NT2/D1 (cell line): ENCODE measurements at regions not wholly inside any gene's neighbourhood (a gene's known extent, or its start where the extent isn't known, plus 50 kb on each side); places are given as distances from the start of the nearest gene placed in this dataset.

Source experiments
- DNase-seq: peaks from one replicate; pipeline ENCODE4 v3.0.0-alpha.2; 2011; ENCODE audit warnings: low read depth, low spot score
- H3K27me3 ChIP-seq: 2 replicates; pipeline ENCODE4 v1.6.0; 2011; ENCODE audit warnings: mild to moderate bottlenecking; ENCODE audit not compliant: insufficient read length, insufficient read depth
- H3K36me3 ChIP-seq: 2 replicates; pipeline ENCODE4 v1.6.1; 2011; ENCODE audit warnings: mild to moderate bottlenecking, low read length, mixed read lengths; ENCODE audit not compliant: insufficient read depth, insufficient read length
- H3K4me1 ChIP-seq: 2 replicates; pipeline ENCODE4 v1.5.1; 2011; ENCODE audit not compliant: insufficient read depth, insufficient read length
- H3K4me3 ChIP-seq: 2 replicates; pipeline ENCODE4 v1.5.1; 2011; ENCODE audit warnings: low read depth; ENCODE audit not compliant: insufficient read length
- H3K9ac ChIP-seq: 2 replicates; pipeline ENCODE4 v1.6.0; 2011; ENCODE audit warnings: low read depth; ENCODE audit not compliant: insufficient read length
- H3K9me3 ChIP-seq: 2 replicates; pipeline ENCODE4 v1.5.1; 2011; ENCODE audit warnings: mild to moderate bottlenecking, low read length; ENCODE audit not compliant: insufficient read depth
- SUZ12 ChIP-seq: IDR thresholded peaks from 2 replicates; pipeline ENCODE4 v1.6.1; 2011; ENCODE audit not compliant: insufficient read length, insufficient read depth; ENCODE audit errors: extremely low read depth
- YY1 ChIP-seq: IDR thresholded peaks from 2 replicates; pipeline ENCODE4 v1.6.1; 2011; ENCODE audit not compliant: insufficient read length, insufficient read depth
- ZNF274 ChIP-seq: IDR thresholded peaks from 2 replicates; pipeline ENCODE4 v1.6.1; 2011; ENCODE audit warnings: mild to moderate bottlenecking, low read depth, low read length

GRCh38 chr1:96080925-96081324 is 640.7 kb upstream of the PTBP2 start:
- DNase-seq = peak; percentile 9
- Histone ChIP-seq H3K9ac (no peak overlapping the region), H3K4me1 (no peaks in the 10 kb centered on the region), H3K36me3 (no peaks in the 10 kb centered on the region), H3K4me3 (no peak overlapping the region), H3K27me3 (no peaks in the 10 kb centered on the region), H3K9me3 (no peaks in the 10 kb centered on the region)
- TF ChIP-seq YY1 = no peak
- no peak for TF ChIP-seq ZNF274
- no peak for TF ChIP-seq SUZ12

- Histone ChIP-seq H3K36me3 (no peaks in the 10 kb centered on the region), H3K4me1 (no peaks in the 10 kb centered on the region), H3K9me3 (no peaks in the 10 kb centered on the region), H3K9ac (no peak overlapping the region), H3K27me3 (no peaks in the 10 kb centered on the region), H3K4me3 (no peak overlapping the region)
- no peak for TF ChIP-seq YY1
- no peak for DNase-seq
These were observed 633.9 kb upstream of the PTBP2 start for GRCh38 chr1:96087719-96088118.

GRCh38 chr1:96090134-96090533 is 631.5 kb upstream of the PTBP2 start:
- no peak for TF ChIP-seq YY1
- H3K9ac ChIP-seq = no peak overlapping the region
- no peak for DNase-seq
- H3K4me3 ChIP-seq = no peak overlapping the region
- no peaks in the 10 kb centered on the region for H3K27me3 ChIP-seq
- no peaks in the 10 kb centered on the region for H3K36me3 ChIP-seq
- no peaks in the 10 kb centered on the region for H3K4me1 ChIP-seq
- H3K9me3 ChIP-seq = no peaks in the 10 kb centered on the region

- no peaks in the 10 kb centered on the region for H3K4me1 ChIP-seq
- DNase-seq = no peak
- H3K9me3 ChIP-seq = no peaks in the 10 kb centered on the region
- no peaks in the 10 kb centered on the region for H3K36me3 ChIP-seq
- no peak for TF ChIP-seq YY1
- no peak for TF ChIP-seq SUZ12
- no peak overlapping the region for H3K9ac ChIP-seq
- no peak overlapping the region for H3K4me3 ChIP-seq
- H3K27me3 ChIP-seq = no peaks in the 10 kb centered on the region
These were observed 625.6 kb upstream of the PTBP2 start for GRCh38 chr1:96095849-96096612.

- H3K4me3 ChIP-seq = no peak overlapping the region
- DNase-seq = no peak
- H3K4me1 ChIP-seq = no peaks in the 10 kb centered on the region
- TF ChIP-seq SUZ12 = no peak
- no peak for TF ChIP-seq YY1
- TF ChIP-seq ZNF274 = no peak
- H3K9me3 ChIP-seq = no peaks in the 10 kb centered on the region
- no peaks in the 10 kb centered on the region for H3K27me3 ChIP-seq
- no peak overlapping the region for H3K9ac ChIP-seq
- no peaks in the 10 kb centered on the region for H3K36me3 ChIP-seq
These were observed 624.8 kb upstream of the PTBP2 start for GRCh38 chr1:96096613-96097321.

- Histone ChIP-seq H3K4me3 (no peak overlapping the region), H3K36me3 (no peaks in the 10 kb centered on the region), H3K4me1 (no peaks in the 10 kb centered on the region), H3K9me3 (no peaks in the 10 kb centered on the region; the same call in 1 of the 2 replicates), H3K27me3 (no peaks in the 10 kb centered on the region), H3K9ac (no peak overlapping the region)
- TF ChIP-seq YY1 (no peak), ZNF274 (no peak), SUZ12 (no peak)
- no peak for DNase-seq
These were observed 617.1 kb upstream of the PTBP2 start for GRCh38 chr1:96104506-96104905.

GRCh38 chr1:96104906-96105305 is 616.7 kb upstream of the PTBP2 start:
- H3K27me3 ChIP-seq = no peaks in the 10 kb centered on the region
- no peaks in the 10 kb centered on the region for H3K4me1 ChIP-seq
- no peaks in the 10 kb centered on the region for H3K36me3 ChIP-seq
- no peak overlapping the region for H3K9ac ChIP-seq
- no peak for TF ChIP-seq SUZ12
- TF ChIP-seq ZNF274 = no peak
- no peak for TF ChIP-seq YY1
- no peaks in the 10 kb centered on the region; the same call in 1 of the 2 replicates for H3K9me3 ChIP-seq
- no peak for DNase-seq
- H3K4me3 ChIP-seq = no peak overlapping the region
